Stimulated activated CD8-positive, alpha-beta memory T cell treated with anti-CD3 and anti-CD28 coated beads, Interleukin-15, amount 100 ng/mL, for 1 hour (primary cell): ENCODE measurements at regions not wholly inside any gene's neighbourhood (a gene's known extent, or its start where the extent isn't known, plus 50 kb on each side); places are given as distances from the start of the nearest gene placed in this dataset.
"Not testable (repeated sequence)": the region's sequence is repeated elsewhere in the genome, so short reads cannot be mapped to it uniquely, and the experiment has no call there.

ENCODE experiments used
- DNase-seq: peaks from one replicate; pipeline ENCODE4 v3.0.0-alpha.2; 2020; ENCODE audit warnings: low read depth

GRCh38 chr2:173734797-173735196 is 230.4 kb downstream of the SP3 start:
- DNase-seq = no peak

DNA sequence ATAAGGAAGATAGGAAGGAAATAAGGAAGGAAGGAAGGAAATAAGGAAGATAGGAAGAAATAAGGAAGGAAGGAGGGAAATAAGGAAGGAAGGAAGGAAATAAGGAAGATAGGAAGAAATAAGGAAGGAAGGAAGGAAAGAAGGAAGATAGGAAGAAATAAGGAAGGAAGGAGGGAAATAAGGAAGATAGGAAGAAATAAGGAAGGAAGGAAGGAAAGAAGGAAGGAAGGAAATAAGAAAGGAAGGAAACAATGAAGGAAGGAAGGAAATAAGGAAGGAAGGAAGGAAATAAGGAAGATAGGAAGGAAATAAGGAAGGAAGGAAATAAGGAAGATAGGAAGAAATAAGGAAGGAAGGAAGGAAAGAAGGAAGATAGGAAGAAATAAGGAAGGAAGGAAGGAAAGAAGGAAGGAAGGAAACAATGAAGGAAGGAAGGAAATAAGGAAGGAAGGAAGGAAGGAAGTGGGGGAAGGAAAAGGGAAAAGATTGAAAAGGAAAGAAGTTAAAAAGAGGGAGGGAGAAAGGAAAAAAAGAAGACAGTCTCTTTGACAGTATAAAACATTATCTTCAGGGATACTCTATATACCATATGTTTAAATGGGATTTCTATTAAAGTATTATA is 227.1 kb downstream of the SP3 start:
- DNase-seq = not testable (repeated sequence)

DNA sequence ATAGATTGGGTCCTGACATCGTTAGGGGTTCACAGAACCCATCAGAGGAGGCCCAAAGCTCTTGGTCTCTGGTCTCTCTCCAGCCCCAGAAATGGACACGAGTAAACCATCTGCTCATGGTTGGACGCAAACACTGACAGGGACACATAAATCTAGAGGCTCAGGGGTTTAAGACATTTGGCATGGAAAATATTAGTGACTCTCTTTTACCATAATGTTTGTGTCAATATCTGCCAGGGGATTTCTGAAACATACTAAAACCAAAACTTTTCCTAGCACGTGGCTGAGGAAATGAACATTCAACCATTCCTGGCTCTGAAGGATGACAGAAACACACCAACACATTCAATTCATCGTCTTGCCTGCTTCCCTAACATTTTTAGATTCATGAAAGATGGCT is 226.2 kb downstream of the SP3 start:
- no peak for DNase-seq

DNA sequence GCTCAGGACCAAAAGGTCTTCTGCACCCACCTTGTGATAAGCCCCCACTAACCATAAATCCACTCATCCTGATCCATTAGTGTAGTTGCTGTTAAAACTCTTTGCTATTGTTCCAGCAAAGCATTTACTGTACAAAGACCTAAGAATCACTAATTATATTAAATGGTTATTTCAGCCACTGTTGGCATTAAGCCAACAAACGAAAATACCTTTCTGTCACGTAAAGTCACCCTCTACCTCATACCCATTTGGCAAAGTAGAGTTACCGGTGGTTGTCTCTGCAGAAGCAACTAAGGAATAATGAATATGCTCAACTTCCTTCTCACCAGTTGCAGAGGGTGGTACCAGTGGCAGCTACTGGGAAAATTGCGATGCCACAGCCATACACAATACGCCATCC is 224.5 kb downstream of the SP3 start:
- DNase-seq = no peak

- DNase-seq = no peak
Measured at GRCh38 chr2:173741759-173742158, 223.4 kb downstream of the SP3 start.

DNA sequence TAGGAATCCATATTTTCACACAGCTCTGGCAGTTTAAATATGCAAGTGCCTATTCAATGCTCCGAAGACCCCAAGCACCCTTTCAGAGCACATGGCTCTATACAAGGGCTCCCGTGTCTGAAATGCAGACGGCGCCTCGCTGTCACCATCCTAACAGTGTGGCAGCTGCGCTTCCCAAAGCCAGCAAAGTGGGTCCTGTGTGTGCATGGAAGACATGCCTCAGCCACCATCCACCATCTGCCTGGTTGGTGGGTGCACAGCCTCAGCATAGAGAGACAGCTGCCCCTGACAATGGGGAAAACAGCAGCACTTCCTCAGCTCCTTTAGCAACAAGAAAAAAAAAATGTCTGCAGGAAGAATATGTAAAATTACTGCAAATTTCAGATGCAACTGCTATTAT is 218.1 kb downstream of the SP3 start:
- no peak for DNase-seq

- no peak for DNase-seq
Measured at GRCh38 chr2:173749315-173749714, 215.9 kb downstream of the SP3 start.

- DNase-seq = no peak
Measured at GRCh38 chr2:173750353-173750801, 214.8 kb downstream of the SP3 start.

DNA sequence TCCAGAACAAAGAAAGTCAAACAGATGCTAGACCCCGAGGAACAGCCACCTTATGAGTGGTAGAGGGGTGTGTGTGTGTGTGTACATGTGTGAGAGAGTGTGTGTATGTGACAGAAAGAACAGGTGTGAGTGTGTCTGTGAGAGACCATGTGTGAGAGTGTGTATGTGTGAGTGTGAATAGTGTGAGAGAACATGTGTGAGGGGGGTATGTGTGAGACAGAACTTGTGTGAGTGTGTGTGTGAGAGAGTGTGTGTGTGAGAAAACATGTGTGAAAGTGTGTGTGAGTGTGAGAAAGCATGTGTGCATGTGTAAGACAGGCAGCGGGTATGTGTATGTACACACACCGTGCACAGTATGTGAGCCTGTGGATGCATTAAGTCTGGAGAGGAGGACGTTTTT is 214.3 kb downstream of the SP3 start:
- DNase-seq = no peak

GRCh38 chr2:173751245-173751975 is 213.8 kb downstream of the SP3 start:
- DNase-seq = no peak

DNA sequence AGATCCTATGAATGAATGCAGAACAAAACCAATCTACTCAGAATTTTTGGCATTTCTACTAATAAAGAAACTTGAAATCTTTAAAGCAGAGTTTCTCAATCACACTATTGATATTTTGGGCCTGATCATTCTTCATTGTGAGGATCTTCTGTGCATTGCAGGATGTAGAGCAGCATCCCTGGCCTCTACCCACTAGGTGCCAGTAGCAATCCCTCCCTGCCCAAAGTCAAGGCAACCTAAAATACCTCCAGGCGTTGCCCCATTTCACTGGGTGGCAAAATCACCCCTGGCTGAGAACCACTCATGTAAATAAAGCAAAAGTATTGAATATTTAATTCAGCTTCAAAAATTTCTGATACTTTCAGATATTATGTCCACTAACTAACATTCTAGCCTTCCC is 213.0 kb downstream of the SP3 start:
- no peak for DNase-seq

DNA sequence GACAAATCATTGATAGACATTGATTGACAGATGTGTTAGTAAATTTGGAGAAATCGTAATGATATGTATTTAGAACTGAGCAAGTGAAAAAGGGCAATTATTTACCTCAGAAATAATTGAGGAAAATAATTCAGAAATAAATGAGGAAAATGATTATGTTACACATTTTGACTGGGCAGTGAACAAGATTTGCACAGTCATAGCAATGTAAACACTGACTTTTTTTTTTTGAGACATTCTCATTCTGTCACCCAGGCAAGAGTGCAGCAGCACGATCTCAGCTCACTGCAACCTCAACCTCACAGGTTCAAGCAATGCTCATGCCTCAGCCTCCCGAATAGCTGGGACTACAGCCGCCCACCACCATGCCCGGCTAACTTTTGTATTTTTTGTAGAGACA is 211.7 kb downstream of the SP3 start:
- no peak for DNase-seq

DNA sequence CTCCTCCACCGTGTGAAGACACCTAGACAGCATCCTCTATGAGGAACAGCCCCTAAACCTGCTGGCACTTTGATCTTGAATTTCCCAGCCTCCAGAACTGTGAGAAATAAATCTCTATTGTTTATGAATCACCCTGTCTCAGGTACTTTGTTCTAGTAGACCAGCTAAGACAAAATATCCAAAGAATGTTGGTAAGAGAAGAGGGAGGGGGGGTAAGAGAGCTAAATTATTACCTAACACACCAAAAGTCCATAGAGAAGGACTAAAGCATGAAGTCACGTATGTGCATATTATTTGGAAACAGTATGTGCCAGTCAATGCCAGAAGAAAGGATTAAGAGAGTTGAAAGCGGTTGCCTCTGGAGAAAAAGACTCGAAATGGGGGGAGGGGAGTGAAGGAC is 211.0 kb downstream of the SP3 start:
- DNase-seq = no peak

GRCh38 chr2:173754837-173755236 is 210.3 kb downstream of the SP3 start:
- DNase-seq = no peak

DNA sequence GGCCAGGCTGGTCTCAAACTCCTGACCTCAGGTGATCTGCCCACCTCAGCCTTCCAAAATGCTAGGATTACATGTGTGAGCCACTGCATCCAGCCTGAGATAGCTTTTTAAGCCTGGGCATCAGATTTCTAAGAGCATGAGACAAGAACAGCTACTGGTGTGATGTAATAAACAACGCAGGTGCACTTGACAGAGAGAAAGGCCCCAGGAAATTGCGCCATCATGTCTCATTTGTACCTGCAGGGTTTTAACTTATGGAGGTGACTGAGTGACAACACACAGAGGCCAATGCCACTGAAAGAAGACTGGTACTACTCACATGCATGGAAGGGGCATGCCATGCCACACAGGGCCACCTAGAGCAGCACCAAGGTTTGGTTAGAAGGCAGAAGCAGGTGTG is 209.4 kb downstream of the SP3 start:
- no peak for DNase-seq

DNA sequence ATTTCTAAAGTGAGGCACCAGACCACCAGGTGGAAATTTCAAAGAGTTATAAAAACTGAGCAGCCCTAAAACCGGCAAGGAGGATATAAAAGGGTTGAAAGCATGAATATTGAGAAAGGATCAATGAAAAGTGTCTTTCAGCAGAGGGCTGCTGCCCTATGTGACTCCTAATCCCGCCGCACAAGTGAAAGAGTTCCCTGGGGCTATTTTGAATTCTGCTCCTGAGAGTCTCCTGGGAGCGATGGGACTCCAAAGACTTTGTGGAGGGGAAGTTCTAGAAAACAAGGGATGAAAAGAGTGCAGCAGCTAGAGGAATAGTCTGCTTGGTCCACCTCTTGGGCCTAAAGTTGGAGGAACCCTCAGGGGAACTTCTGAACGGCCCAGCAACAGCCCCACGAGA is 205.2 kb downstream of the SP3 start:
- DNase-seq = no peak

DNA sequence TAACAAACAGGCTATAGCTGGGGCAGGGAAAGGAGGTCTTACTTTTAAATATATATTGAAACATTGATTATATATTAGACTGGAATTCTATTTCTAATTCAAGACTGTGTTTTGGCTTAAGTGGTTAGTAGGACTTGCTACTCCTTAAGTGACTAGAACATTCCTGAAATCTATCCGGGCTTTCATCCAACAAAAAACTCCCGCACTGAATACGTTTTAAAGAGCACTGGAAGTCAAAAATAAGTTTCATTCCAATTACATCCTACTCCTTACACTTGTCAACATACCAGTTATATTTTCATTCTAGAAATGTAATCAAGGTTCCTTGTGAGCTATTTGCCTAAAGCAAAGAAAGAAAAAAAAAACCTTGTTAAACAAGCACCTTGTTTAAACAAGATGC is 204.6 kb downstream of the SP3 start:
- DNase-seq = no peak

GRCh38 chr2:173761603-173762119 is 203.5 kb downstream of the SP3 start:
- DNase-seq = no peak

DNA sequence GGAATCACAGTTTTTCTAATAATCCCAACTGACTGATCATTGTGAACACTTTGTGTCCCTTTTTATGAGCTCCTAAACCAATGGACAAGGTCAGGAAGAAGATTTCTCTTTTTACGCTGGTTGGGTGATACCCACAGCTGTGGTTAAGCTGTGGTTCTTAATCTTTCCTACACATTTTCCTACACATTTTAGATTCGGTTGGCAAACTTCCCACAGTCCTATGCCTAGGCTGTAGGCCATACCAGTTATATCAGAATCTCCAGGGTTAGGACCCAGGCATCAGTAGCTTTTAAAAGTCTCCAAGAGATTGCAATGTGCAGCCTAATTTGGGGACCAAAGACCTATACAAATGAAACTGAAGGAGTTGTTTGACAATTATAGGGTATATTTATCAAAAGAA is 203.0 kb downstream of the SP3 start:
- no peak for DNase-seq

DNA sequence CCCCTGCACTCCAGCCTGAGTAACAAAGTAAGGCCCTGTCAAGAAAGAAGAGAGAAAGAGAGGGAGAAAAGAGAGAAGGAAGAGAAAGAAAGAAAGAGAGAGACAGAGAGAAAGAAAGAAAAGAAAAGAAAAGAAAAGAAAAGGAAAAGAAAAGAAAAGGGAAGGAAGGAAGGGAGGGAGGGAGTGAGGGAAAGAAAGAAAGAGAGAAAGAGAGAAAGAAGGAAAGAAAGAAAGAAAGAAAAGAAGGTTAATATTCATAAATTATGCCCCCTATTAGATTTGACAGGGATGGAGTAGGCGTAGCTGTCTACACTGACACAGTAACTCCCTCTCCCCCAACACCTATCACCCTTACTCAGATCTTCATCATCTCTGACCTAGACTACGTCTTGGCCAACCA is 202.3 kb downstream of the SP3 start:
- no peak for DNase-seq

GRCh38 chr2:173763641-173764040 is 201.5 kb downstream of the SP3 start:
- no peak for DNase-seq

GRCh38 chr2:173764094-173764493 is 201.1 kb downstream of the SP3 start:
- no peak for DNase-seq

DNA sequence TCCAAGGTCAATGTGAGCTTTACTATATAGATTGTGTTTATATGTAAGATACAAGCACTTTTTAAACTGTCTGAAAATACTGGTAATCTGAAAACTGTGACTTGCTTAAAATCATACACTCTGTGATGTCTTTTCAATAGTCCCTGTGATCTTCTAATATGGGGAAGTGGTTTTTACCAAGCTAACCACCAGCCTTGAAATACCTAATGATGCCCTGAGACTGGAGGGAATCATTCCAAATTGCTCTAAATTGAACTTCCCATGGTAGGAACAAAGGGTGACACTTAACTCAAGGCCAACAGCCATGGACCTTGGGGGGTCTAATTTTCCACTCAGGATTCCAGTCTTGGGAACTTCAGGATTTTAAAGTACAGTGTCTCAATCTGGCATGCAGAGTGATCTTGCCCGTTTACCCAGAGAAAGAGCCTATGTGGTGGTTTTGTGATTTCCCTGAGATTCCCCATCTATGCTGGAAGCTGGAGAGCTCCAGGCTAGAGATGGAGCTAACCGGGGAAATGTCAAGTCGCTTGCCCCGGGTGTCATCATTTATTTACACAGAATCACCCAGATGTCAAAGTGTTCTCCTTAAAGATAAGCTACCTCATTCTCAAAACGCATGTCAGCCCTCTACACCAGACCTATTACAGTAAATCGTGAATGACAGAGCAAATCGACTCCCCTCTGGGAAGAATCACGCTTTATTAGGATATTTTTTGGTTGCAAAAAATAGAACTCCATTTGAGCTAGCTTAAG is 198.5 kb downstream of the SP3 start:
- DNase-seq = no peak
